Epithelial cell of esophagus (primary cell): ENCODE measurements at regions not wholly inside any gene's neighbourhood (a gene's known extent, or its start where the extent isn't known, plus 50 kb on each side); places are given as distances from the start of the nearest gene placed in this dataset.
"Not testable (repeated sequence)": the region's sequence is repeated elsewhere in the genome, so short reads cannot be mapped to it uniquely, and the experiment has no call there.

Source experiments
- DNase-seq: peaks from one replicate; pipeline ENCODE4 v3.0.0; 2010; ENCODE audit warnings: low read depth
- H3K4me3 ChIP-seq: 2 replicates; pipeline ENCODE4 v1.5.1; 2011; ENCODE audit warnings: mild to moderate bottlenecking, low read length, control low read depth
- TF ChIP-seq, protein P1 (sequence below): IDR thresholded peaks from 2 replicates; pipeline ENCODE4 v1.5.1; 2011; ENCODE audit warnings: low read depth, mild to moderate bottlenecking, low read length, control low read depth, inconsistent platforms; ENCODE audit not compliant: insufficient read depth; ENCODE audit errors: missing control alignments

- TF ChIP-seq, protein P1, sequence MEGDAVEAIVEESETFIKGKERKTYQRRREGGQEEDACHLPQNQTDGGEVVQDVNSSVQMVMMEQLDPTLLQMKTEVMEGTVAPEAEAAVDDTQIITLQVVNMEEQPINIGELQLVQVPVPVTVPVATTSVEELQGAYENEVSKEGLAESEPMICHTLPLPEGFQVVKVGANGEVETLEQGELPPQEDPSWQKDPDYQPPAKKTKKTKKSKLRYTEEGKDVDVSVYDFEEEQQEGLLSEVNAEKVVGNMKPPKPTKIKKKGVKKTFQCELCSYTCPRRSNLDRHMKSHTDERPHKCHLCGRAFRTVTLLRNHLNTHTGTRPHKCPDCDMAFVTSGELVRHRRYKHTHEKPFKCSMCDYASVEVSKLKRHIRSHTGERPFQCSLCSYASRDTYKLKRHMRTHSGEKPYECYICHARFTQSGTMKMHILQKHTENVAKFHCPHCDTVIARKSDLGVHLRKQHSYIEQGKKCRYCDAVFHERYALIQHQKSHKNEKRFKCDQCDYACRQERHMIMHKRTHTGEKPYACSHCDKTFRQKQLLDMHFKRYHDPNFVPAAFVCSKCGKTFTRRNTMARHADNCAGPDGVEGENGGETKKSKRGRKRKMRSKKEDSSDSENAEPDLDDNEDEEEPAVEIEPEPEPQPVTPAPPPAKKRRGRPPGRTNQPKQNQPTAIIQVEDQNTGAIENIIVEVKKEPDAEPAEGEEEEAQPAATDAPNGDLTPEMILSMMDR, result no peak
- no peak for DNase-seq
- H3K4me3 ChIP-seq, result no peak overlapping the region
Observed at GRCh38 chr13:99757756-99758459, 213.7 kb downstream of the ZIC5 start.

- no peak for DNase-seq
- TF ChIP-seq, protein P1, result no peak
Observed at GRCh38 chr13:99756281-99756680, 215.3 kb downstream of the ZIC5 start.

DNA sequence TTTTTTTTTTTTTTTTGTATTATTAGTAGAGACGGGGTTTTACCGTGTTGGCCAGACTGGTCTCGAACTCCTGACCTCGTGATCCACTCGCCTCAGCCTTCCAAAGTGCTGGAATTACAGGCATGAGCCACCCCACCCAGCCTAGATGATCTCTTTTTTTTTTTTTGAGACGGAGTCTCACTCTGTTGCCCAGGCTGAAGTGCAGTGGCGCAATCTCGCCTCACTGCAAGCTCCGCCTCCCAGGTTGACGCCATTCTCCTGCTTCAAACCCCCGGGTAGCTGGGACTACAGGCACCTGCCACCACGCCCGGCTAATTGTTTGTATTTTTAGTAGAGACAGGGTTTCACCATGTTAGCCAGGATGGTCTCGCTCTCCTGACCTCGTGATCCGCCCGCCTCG is 216.8 kb downstream of the ZIC5 start:
- not testable (repeated sequence) for H3K4me3 ChIP-seq, DNase-seq

More at GRCh38 chr13:99756281-99756680, 215.3 kb downstream of the ZIC5 start:
- H3K4me3 ChIP-seq, result no peak overlapping the region

DNA sequence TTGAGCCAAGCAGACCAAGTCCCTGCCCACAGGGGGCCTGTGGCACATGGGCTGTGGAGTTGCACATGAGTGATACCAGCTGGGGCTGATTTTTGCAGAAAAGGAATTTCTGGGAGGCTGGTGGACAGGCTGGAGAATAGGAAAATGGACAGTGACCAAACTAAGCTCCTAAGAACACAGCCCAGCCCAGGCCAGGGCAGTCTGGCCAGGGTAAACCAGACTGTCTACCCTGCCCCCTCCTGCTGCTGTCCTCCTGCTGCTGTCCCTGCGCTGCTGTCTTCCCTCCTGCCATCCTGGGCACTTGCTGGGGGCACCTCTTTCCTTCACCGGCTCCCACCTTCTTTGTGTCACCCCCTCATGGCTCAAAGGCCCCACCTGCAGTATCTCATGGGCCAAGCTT is 219.2 kb downstream of the ZIC5 start:
- DNase-seq, result no peak
- H3K4me3 ChIP-seq, result no peak overlapping the region
- TF ChIP-seq, protein P1, result no peak

DNA sequence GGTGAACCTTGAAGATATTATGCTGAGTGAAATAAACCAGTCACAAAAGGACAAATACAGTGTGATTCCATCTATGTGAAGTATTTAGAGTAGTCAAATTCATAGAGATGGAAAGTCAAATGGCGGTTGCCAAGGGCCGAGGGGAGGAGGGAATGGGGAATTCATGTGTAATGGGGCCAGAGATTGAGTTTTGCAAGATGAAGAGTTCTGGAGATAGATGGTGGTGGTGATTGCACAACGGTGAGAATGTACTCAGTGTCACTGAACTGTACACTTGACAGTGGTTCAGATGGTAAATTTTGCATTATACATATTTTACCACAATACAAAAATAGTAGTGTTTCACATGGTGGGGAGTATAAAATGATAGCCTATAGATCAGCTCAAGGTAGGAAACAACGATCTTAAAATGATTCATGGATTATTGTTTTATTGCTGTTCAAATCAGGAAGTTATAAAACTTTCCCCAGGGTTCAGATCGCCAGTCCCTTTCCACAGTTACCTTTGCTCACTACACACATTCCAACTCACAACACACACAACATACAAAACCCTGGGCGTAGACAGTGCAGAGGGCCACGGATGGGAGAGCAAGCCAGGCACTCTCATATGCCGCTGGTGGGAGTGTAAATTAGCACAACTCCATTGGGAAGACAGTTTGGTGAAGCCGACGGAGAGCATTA is 219.9 kb downstream of the ZIC5 start:
- no peak for DNase-seq
- no peak overlapping the region for H3K4me3 ChIP-seq
- TF ChIP-seq, protein P1, result no peak

DNA sequence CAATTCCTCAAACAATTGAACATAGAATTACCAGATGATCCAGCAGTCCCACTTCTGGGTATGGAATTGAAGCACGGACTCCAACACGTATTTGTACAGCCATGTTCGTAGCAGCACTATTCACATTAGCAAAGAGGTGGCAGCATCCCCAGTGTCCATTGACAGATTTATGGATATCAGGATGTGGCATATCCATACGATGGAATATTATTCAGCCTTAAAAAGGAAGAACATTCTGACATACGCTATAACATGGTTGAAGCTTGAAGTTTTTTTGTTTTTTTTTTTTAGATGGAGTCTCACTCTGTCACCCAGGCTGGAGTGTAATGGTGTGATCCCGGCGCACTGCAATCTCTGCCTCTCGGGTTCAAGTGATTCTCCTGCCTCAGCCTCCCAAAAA is 220.6 kb downstream of the ZIC5 start:
- no peak for DNase-seq
- H3K4me3 ChIP-seq, result no peak overlapping the region
- TF ChIP-seq, protein P1, result no peak

DNA sequence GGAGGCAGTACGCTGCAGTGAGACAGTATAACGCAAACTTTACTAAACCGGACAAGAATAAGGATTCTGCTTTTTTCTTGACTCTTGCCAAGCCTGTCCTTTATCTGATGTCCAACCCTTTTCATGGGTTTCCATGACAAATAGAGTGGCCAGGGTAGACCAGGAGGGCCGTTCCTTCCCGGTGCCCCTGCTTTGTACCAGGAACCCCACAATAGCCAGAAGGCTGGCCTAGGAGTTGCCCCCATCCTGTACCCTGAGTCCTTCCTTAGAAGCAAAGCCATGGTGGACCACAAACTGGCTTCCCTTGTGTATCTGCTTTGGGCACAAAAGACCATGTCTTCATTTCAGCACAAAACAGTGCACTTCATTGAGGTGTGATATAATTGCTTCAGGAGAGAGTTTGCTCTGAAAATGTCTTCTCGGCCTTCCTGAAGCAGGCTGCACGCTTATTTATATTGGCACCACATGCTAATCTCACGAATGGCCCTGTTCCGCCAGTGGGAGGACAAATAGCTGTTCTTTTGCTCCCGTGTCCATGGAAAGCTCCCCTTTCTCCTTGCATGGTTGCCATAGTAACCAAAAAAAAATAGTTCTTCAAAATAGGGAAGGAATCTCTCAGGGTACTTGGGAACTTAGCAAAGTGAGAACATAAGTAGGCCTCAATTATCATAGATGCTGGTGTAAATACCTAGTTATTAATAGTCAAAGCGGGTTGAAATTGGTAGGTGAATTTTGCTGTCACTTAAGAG is 222.1 kb downstream of the ZIC5 start:
- DNase-seq, result no peak
- H3K4me3 ChIP-seq, result no peak overlapping the region
- TF ChIP-seq, protein P1, result no peak
